Cardiac muscle cell (in vitro differentiated cells and primary cell): ENCODE measurements at regions not wholly inside any gene's neighbourhood (a gene's known extent, or its start where the extent isn't known, plus 50 kb on each side); places are given as distances from the start of the nearest gene placed in this dataset.

Experiments used
- DNase-seq, 2 donors: peaks; one replicate each; pipeline versions ENCODE4 v3.0.0 to v3.0.0-alpha.2; 2010 to 2017; ENCODE audit warnings: low read depth in 1 of 2, low spot score in 1 of 2
- H3K27ac ChIP-seq: fragments of 200-600 bp; sonication (generic); 2 replicates; pipeline ENCODE4 v1.5.1; 2016
- H3K27me3 ChIP-seq: fragments of 200-600 bp; sonication (generic); 2 replicates; pipeline ENCODE4 v1.6.0; 2016; ENCODE audit warnings: control low read depth
- H3K36me3 ChIP-seq: fragments of 200-600 bp; sonication (generic); 2 replicates; pipeline ENCODE4 v1.5.1; 2016; ENCODE audit warnings: control low read depth
- H3K4me1 ChIP-seq: fragments of 200-600 bp; sonication (generic); 2 replicates; pipeline ENCODE4 v1.8.1; 2017; ENCODE audit warnings: low read depth, mild to moderate bottlenecking, mixed run types
- H3K4me3 ChIP-seq: fragments of 200-600 bp; sonication (generic); 2 replicates; pipeline ENCODE4 v1.5.1; 2016; ENCODE audit warnings: mild to moderate bottlenecking
- H3K9me3 ChIP-seq: fragments of 200-600 bp; sonication (generic); 2 replicates; pipeline ENCODE4 v1.5.1; 2017; ENCODE audit warnings: low read depth, mild to moderate bottlenecking, control low read depth
- TF ChIP-seq, protein P1 (sequence below): IDR thresholded peaks from 2 replicates; pipeline ENCODE4 v1.5.1; 2012; ENCODE audit warnings: low read depth, mild to moderate bottlenecking, low read length

DNA sequence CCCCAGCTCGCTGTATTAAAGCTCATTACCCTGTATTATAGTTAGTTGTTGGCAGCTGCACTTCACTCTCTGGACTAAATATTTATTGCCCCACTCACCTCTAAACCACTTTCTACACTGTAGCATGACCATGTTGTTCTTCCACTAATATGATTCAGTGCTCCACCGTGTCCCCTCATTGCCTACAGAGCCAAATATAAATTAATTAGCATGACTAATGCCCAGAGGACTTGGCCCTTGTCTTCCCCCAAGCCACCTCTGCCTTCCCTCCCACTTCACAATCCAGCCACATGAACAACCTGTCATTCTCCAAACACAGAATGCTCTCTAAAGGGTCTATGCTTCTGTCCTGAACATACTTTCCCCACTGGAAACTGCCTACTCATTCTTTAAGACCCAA lies 276.5 kb downstream of the PLPP3 start:
- no peak overlapping the region for H3K4me3 ChIP-seq
- TF ChIP-seq, protein P1, sequence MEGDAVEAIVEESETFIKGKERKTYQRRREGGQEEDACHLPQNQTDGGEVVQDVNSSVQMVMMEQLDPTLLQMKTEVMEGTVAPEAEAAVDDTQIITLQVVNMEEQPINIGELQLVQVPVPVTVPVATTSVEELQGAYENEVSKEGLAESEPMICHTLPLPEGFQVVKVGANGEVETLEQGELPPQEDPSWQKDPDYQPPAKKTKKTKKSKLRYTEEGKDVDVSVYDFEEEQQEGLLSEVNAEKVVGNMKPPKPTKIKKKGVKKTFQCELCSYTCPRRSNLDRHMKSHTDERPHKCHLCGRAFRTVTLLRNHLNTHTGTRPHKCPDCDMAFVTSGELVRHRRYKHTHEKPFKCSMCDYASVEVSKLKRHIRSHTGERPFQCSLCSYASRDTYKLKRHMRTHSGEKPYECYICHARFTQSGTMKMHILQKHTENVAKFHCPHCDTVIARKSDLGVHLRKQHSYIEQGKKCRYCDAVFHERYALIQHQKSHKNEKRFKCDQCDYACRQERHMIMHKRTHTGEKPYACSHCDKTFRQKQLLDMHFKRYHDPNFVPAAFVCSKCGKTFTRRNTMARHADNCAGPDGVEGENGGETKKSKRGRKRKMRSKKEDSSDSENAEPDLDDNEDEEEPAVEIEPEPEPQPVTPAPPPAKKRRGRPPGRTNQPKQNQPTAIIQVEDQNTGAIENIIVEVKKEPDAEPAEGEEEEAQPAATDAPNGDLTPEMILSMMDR = no peak
- no peak for DNase-seq
- H3K27me3 ChIP-seq = no peaks in the 10 kb centered on the region
- H3K36me3 ChIP-seq = no peaks in the 10 kb centered on the region
- H3K27ac ChIP-seq = no peak overlapping the region
- H3K9me3 ChIP-seq = no peaks in the 10 kb centered on the region
- peaks cover 27% of the 10 kb centered on the region for H3K4me1 ChIP-seq

DNA sequence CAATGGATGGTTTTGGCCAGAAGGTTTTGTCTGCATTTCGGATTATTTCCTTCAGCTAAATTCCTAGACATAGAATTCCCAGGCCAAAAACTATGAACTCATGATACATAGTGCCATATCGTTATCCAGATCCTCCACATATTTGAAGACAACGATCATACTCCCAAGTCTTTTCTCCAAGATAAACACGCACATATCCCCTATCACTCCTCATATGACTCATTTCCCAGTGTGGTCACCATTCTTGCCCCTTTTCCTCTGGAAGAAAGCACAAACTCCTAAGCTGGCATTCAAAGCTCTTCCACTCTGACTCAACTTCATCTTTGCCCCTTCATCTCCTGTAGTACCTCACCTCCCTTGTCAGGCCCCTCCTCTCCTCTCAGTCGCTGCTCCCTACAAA lies 277.6 kb downstream of the PLPP3 start:
- Histone ChIP-seq H3K9me3 (no peaks in the 10 kb centered on the region), H3K27ac (no peak overlapping the region), H3K36me3 (no peaks in the 10 kb centered on the region), H3K4me1 (peaks cover 32% of the 10 kb centered on the region), H3K4me3 (no peak overlapping the region), H3K27me3 (no peaks in the 10 kb centered on the region)
- TF ChIP-seq, protein P1 = no peak
- DNase-seq = peak in 1 of 2 donors; percentile 82

- Histone ChIP-seq H3K36me3 (no peaks in the 10 kb centered on the region), H3K4me1 (peaks cover 32% of the 10 kb centered on the region), H3K9me3 (no peaks in the 10 kb centered on the region), H3K27me3 (no peaks in the 10 kb centered on the region), H3K27ac (no peak overlapping the region), H3K4me3 (no peak overlapping the region)
- TF ChIP-seq, protein P1 = no peak
- no peak for DNase-seq
Observed at GRCh38 chr1:56300836-56301235, 278.5 kb downstream of the PLPP3 start.

GRCh38 chr1:56298866-56299265 lies 280.5 kb downstream of the PLPP3 start:
- Histone ChIP-seq H3K4me1 (peaks cover 14% of the 10 kb centered on the region), H3K36me3 (no peaks in the 10 kb centered on the region), H3K27me3 (no peaks in the 10 kb centered on the region), H3K27ac (no peak overlapping the region), H3K4me3 (no peak overlapping the region), H3K9me3 (no peaks in the 10 kb centered on the region)
- TF ChIP-seq, protein P1 = no peak
- no peak for DNase-seq

DNA sequence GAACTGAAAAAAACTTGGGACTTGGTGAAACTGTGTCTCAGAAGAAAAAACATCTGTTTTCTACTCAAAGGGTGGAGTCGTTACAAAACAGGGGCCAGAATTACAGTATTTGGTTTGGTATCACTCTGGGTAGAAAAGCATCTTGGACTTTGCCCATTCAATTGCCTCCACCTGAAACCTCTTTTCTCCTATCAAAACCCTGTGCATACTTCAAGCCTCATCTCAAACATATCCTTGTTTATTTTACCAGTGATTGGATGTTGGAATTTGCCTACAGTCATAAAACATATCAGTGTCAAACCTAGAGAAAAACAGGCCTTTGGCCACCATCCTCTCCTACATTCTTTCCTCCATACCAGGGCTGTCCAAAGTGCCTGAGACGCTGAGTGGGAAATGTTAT lies 281.5 kb downstream of the PLPP3 start:
- H3K4me3 ChIP-seq = no peak overlapping the region
- no peaks in the 10 kb centered on the region for H3K27me3 ChIP-seq
- H3K9me3 ChIP-seq = no peaks in the 10 kb centered on the region
- no peak overlapping the region for H3K27ac ChIP-seq
- TF ChIP-seq, protein P1 = no peak
- peaks cover 5% of the 10 kb centered on the region for H3K4me1 ChIP-seq
- DNase-seq = no peak
- no peaks in the 10 kb centered on the region for H3K36me3 ChIP-seq

DNA sequence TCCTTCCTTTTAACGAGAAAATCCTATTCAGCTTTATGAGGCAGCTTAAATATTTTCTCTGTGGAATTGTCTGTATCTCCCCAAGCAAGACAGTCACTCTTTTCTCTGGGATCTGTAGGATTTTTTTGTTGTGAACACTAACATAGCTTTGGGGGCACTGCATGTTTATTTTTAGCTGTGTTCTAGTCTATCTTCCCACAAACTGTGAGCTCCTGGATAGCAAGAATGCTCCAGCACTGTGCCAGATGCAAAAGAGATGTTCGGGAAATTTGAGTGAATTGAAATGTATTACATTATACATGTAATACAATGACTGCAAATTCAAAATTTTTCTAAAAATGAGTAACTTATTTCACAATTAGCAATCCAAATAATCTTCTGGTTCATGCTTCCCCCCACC lies 282.2 kb downstream of the PLPP3 start:
- no peak for DNase-seq
- TF ChIP-seq, protein P1 = no peak
- Histone ChIP-seq H3K36me3 (no peaks in the 10 kb centered on the region), H3K4me1 (peaks cover 5% of the 10 kb centered on the region), H3K27me3 (no peaks in the 10 kb centered on the region), H3K9me3 (no peaks in the 10 kb centered on the region), H3K27ac (no peak overlapping the region), H3K4me3 (no peak overlapping the region)
